Liver (tissue), 8 donors: ENCODE measurements at regions not wholly inside any gene's neighbourhood (a gene's known extent, or its start where the extent isn't known, plus 50 kb on each side); places are given as distances from the start of the nearest gene placed in this dataset.

Experiments used
- DNase-seq: peaks from one replicate; pipeline ENCODE4 v3.0.0-alpha.2; 2017; ENCODE audit warnings: low spot score
- H3K27ac ChIP-seq, 2 donors: one replicate each; pipeline ENCODE4 v1.7.0; 2013; ENCODE audit warnings: inconsistent platforms in 2 of 2, low read length in 2 of 2, control low read depth in 1 of 2, low read depth in 1 of 2, mild to moderate bottlenecking in 1 of 2
- H3K27me3 ChIP-seq, 4 donors: one replicate each; pipeline versions ENCODE4 v1.6.1 to v1.7.0; 2013; ENCODE audit warnings: low read length in 3 of 4, inconsistent platforms in 1 of 4, mild to moderate bottlenecking in 1 of 4, moderate library complexity in 1 of 4; ENCODE audit not compliant: control insufficient read depth in 4 of 4, insufficient read depth in 4 of 4
- H3K36me3 ChIP-seq, 4 donors: one replicate each; pipeline versions ENCODE4 v1.6.1 to v1.7.0; 2013; ENCODE audit warnings: low read length in 3 of 4, mild to moderate bottlenecking in 3 of 4, low read depth in 1 of 4, moderate library complexity in 1 of 4; ENCODE audit not compliant: control insufficient read depth in 4 of 4, insufficient read depth in 3 of 4
- H3K4me1 ChIP-seq, 4 donors: one replicate each; pipeline versions ENCODE4 v1.6.1 to v1.7.0; 2013; ENCODE audit warnings: low read length in 3 of 4, mild to moderate bottlenecking in 3 of 4, moderate library complexity in 1 of 4; ENCODE audit not compliant: control insufficient read depth in 4 of 4, insufficient read depth in 4 of 4
- H3K4me3 ChIP-seq, 3 donors: one replicate each; pipeline versions ENCODE4 v1.6.1 to v1.7.0; 2013; ENCODE audit warnings: low read length in 3 of 3, control low read depth in 1 of 3, low read depth in 1 of 3, mild to moderate bottlenecking in 1 of 3
- H3K9ac ChIP-seq, 2 donors: one replicate each; pipeline ENCODE4 v1.7.0; 2013; ENCODE audit warnings: low read length in 2 of 2, mild to moderate bottlenecking in 2 of 2, moderate library complexity in 2 of 2, control low read depth in 1 of 2, low read depth in 1 of 2
- H3K9me3 ChIP-seq, 4 donors: one replicate each; pipeline versions ENCODE4 v1.6.1 to v1.7.0; 2013; ENCODE audit warnings: low read length in 3 of 4; ENCODE audit not compliant: control insufficient read depth in 4 of 4
- CTCF ChIP-seq: fragments of 150-350 bp; IDR thresholded peaks from 2 replicates; pipeline ENCODE4 v1.5.1; 2017; ENCODE audit warnings: improper control_type of control experiment, low read depth, low read length; ENCODE audit not compliant: missing input control
- FOXA1 ChIP-seq: IDR thresholded peaks from 2 replicates; pipeline ENCODE4 v1.6.1; 2016; ENCODE audit warnings: antibody characterized with exemption
- FOXA2 ChIP-seq: IDR thresholded peaks from 2 replicates; pipeline ENCODE4 v1.6.1; 2016; ENCODE audit warnings: antibody characterized with exemption
- GABPA ChIP-seq, 2 donors: IDR thresholded peaks in 1 of 2; conservative IDR thresholded peaks in 1 of 2; 2 replicates each; pipeline ENCODE4 v1.6.1; 2016; ENCODE audit warnings: antibody characterized with exemption in 2 of 2, mild to moderate bottlenecking in 1 of 2, moderate library complexity in 1 of 2
- HNF4A ChIP-seq, 2 donors: conservative IDR thresholded peaks; 2 replicates each; pipeline ENCODE4 v1.6.1; 2016; ENCODE audit warnings: antibody characterized with exemption in 2 of 2, mild to moderate bottlenecking in 2 of 2
- JUND ChIP-seq, 2 donors: IDR thresholded peaks; 2 replicates each; pipeline ENCODE4 v1.6.1; 2016; ENCODE audit warnings: antibody characterized with exemption in 2 of 2
- MAX ChIP-seq: IDR thresholded peaks from 2 replicates; pipeline ENCODE4 v1.6.1; 2016; ENCODE audit warnings: antibody characterized with exemption
- NR2F2 ChIP-seq: IDR thresholded peaks from 2 replicates; pipeline ENCODE4 v1.6.1; 2016; ENCODE audit warnings: antibody characterized with exemption
- RAD21 ChIP-seq, 2 donors: IDR thresholded peaks; 2 replicates each; pipeline ENCODE4 v1.6.1; 2016; ENCODE audit warnings: antibody characterized with exemption in 2 of 2, mild to moderate bottlenecking in 2 of 2
- REST ChIP-seq: IDR thresholded peaks from 2 replicates; pipeline ENCODE4 v1.6.1; 2016; ENCODE audit warnings: antibody characterized with exemption, mild to moderate bottlenecking
- SP1 ChIP-seq: IDR thresholded peaks from 2 replicates; pipeline ENCODE4 v1.6.1; 2018; ENCODE audit warnings: antibody characterized with exemption, mild to moderate bottlenecking
- TAF1 ChIP-seq: conservative IDR thresholded peaks from 2 replicates; pipeline ENCODE4 v1.6.1; 2016; ENCODE audit warnings: antibody characterized with exemption, mild to moderate bottlenecking
- YY1 ChIP-seq: IDR thresholded peaks from 2 replicates; pipeline ENCODE4 v1.6.1; 2016; ENCODE audit warnings: antibody characterized with exemption, mild to moderate bottlenecking
- WGBS: extraction: QIAGEN DNeasy Blood & Tissue Kit; methylation state at CpG from one replicate; pipeline ENCODE4 v1.1.7; 2013; 5-methylcytosine and 5-hydroxymethylcytosine counted together
- donor health status: healthy.
- donor health status: healthy.
- donor health status: healthy.
- donor health status: healthy.
- donor health status: healthy.

GRCh38 chr2:65710779-65711295 lies 278.4 kb upstream of the SPRED2 start:
- H3K9ac ChIP-seq, result no peak overlapping the region
- no peaks in the 10 kb centered on the region for H3K4me1 ChIP-seq
- peaks cover 0 to 6% (median 0%) of the 10 kb centered on the region in 4 donors for H3K27me3 ChIP-seq
- no peak for DNase-seq
- H3K27ac ChIP-seq, result no peak overlapping the region
- H3K36me3 ChIP-seq, result no peaks in the 10 kb centered on the region
- TF ChIP-seq FOXA1 (no peak), GABPA (IDR thresholded peaks at IDR 0.05 in 1 of 2, conservative IDR thresholded peaks at IDR 0.05 in 1 of 2) (no peak), FOXA2 (no peak), JUND (IDR thresholded peaks at IDR 0.05) (no peak), TAF1 (no peak), MAX (no peak), HNF4A (conservative IDR thresholded peaks at IDR 0.05) (no peak), SP1 (no peak), CTCF (no peak)
- H3K4me3 ChIP-seq, result no peak overlapping the region
- H3K9me3 ChIP-seq, result no peaks in the 10 kb centered on the region
- WGBS, result 67% methylated on average over 2 of the region's 2 CpGs

- Histone ChIP-seq H3K9ac (no peak overlapping the region), H3K27ac (no peak overlapping the region), H3K27me3 (peaks cover 0 to 6% (median 0%) of the 10 kb centered on the region in 4 donors), H3K4me1 (no peaks in the 10 kb centered on the region), H3K36me3 (no peaks in the 10 kb centered on the region), H3K4me3 (no peak overlapping the region), H3K9me3 (no peaks in the 10 kb centered on the region)
- DNase-seq, result no peak
- no peak for TF ChIP-seq NR2F2
- no peak for TF ChIP-seq JUND (IDR thresholded peaks at IDR 0.05)
- TF ChIP-seq RAD21 (IDR thresholded peaks at IDR 0.05), result no peak
- WGBS, result 88% methylated on average over 5 of the region's 5 CpGs
Observed at GRCh38 chr2:65710356-65710755, 278.0 kb upstream of the SPRED2 start.

DNA sequence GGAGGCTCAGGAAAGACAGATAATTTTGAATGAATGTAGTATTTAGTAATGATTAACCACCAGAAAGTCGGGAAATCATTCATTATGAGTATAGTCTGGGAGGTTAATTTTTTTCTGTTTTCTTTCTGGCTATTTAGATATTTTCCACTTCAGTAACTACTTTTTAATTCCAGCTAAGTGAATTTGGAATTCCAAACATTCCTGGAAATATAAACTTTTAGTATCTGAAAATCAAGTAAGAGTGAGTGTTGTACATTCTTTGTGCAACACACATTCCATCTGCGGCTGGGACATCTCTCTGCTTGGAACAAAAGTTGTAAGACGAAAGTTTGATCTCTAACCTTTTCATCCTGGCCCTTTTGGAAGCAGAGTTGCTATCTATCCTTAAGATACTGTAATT lies 275.7 kb upstream of the SPRED2 start:
- no peak for DNase-seq
- H3K27me3 ChIP-seq, result peaks cover 0 to 6% (median 0%) of the 10 kb centered on the region in 4 donors
- no peak overlapping the region for H3K27ac ChIP-seq
- WGBS, result 80% methylated on average over 3 of the region's 3 CpGs
- H3K36me3 ChIP-seq, result no peaks in the 10 kb centered on the region
- no peaks in the 10 kb centered on the region for H3K4me1 ChIP-seq
- no peak overlapping the region for H3K9ac ChIP-seq
- TF ChIP-seq REST (no peak), YY1 (no peak), GABPA (IDR thresholded peaks at IDR 0.05 in 1 of 2, conservative IDR thresholded peaks at IDR 0.05 in 1 of 2) (no peak), HNF4A (conservative IDR thresholded peaks at IDR 0.05) (no peak), RAD21 (IDR thresholded peaks at IDR 0.05) (no peak)
- no peak overlapping the region for H3K4me3 ChIP-seq
- no peaks in the 10 kb centered on the region for H3K9me3 ChIP-seq
